ENCODE measurements at regions not wholly inside any gene's neighbourhood (a gene's known extent, or its start where the extent isn't known, plus 50 kb on each side); places are given as distances from the start of the nearest gene placed in this dataset.

DNA sequence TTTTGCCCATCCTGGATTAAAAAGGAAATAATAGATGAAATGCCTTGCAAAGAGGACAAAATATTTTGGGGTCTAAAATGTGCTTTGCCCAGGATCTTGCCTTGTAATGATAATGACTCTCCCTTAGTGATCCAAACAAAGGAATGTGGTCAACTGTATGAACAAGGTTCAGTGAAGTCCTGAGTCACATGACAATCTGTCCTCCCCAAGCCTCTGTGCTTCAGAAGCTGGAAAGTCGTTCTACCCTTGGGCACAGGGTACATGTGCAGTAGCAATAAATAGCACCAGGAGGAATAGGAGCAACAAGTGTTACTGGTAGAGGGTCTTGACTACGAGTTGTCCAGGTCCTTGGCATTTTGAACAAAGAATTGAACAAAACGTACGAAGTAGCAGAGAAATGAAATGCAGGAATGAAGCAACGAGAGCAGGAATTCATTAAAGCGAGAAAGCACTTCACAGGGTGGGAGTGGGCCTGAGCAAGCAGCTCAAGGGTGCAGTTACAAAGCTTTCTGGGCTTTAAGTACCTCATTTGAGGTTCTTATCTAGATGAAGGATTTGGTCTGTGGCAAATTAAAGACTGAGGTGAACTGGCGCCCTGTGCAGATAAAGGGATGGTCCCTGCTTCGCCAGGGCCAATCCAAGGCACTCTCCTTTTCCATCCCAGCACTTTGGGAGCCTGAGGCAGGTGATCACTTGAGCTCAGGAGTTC is 65.8 kb downstream of the RESF1 start:
- peaks cover 7% of the 10 kb centered on the region for H3K4me1 Mint-ChIP-seq (ENCODE audit: low read depth)
- H3K36me3 Mint-ChIP-seq (ENCODE audit: low read depth): no peaks in the 10 kb centered on the region
- no peaks in the 10 kb centered on the region for H3K9me3 Mint-ChIP-seq
- H3K27me3 Mint-ChIP-seq (ENCODE audit: insufficient read depth): peaks cover 8% of the 10 kb centered on the region
- TF ChIP-seq, protein P1, sequence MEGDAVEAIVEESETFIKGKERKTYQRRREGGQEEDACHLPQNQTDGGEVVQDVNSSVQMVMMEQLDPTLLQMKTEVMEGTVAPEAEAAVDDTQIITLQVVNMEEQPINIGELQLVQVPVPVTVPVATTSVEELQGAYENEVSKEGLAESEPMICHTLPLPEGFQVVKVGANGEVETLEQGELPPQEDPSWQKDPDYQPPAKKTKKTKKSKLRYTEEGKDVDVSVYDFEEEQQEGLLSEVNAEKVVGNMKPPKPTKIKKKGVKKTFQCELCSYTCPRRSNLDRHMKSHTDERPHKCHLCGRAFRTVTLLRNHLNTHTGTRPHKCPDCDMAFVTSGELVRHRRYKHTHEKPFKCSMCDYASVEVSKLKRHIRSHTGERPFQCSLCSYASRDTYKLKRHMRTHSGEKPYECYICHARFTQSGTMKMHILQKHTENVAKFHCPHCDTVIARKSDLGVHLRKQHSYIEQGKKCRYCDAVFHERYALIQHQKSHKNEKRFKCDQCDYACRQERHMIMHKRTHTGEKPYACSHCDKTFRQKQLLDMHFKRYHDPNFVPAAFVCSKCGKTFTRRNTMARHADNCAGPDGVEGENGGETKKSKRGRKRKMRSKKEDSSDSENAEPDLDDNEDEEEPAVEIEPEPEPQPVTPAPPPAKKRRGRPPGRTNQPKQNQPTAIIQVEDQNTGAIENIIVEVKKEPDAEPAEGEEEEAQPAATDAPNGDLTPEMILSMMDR (IDR thresholded peaks at IDR 0.05): no peak
- no peak for DNase-seq
- peak overlapping the region; percentile 35; the same call in 1 of the 2 replicates for H3K4me3 Mint-ChIP-seq
- H3K27ac Mint-ChIP-seq: no peak overlapping the region

DNA sequence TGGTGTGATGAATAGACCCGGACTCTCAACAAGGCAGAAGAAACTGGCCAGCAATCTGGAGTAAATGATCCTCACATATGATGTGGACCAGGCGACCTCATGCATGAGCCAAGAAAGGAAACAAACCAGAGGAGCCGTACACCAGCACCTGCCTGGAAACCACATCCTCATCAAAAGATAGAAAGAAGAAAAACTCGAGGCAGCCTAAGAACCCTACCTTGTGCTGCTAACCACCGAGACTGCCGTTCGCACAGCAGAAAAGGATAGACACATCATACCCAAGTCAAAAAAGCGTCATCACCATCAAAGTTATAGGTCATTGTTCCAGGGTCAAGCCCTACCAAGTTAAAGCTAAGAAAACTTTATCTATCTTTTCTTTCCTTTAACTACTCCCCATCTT is 66.7 kb downstream of the RESF1 start:
- peaks cover 7% of the 10 kb centered on the region for H3K4me1 Mint-ChIP-seq (ENCODE audit: low read depth)
- H3K27me3 Mint-ChIP-seq (ENCODE audit: insufficient read depth): peaks cover 8% of the 10 kb centered on the region
- no peaks in the 10 kb centered on the region for H3K9me3 Mint-ChIP-seq
- H3K36me3 Mint-ChIP-seq (ENCODE audit: low read depth): no peaks in the 10 kb centered on the region
- no peak overlapping the region for H3K27ac Mint-ChIP-seq
- TF ChIP-seq, protein P1 (IDR thresholded peaks at IDR 0.05): no peak
- H3K4me3 Mint-ChIP-seq: no peak overlapping the region
- DNase-seq: no peak

DNA sequence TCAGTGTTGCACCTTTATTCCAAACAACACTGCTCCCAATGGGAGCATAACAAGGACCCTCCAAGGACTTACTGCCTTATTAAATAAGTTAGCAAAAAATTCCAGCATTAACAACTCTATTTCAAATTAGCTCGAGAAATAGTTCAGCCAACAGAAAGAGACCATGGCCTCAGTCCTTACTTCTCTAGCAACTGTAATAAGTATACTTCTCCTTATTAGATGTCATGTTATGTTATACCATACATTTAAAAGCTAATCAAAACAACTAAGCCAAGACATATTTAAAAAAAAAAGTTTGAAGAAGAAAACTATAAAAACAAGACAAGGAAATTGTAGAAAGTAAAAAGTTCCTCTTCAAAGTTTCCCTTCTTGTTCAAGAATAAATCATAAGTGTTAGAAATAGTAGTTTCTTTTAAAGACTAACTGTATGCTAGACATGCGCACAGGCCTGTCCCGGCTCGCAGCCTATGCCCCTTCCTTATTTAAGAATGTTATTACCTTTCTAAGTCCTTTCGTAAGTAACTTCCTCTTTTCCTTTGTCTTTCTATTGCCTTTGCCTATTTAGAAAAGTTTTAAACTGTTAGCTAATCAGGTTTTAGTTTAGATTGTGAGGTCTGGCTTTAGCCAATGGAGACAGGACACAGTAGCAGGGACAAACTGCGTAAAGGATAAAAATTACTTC is 68.6 kb downstream of the RESF1 start:
- Mint-ChIP-seq H3K27ac (no peak overlapping the region), H3K4me1 (ENCODE audit: low read depth) (peaks cover 7% of the 10 kb centered on the region), H3K27me3 (ENCODE audit: insufficient read depth) (peaks cover 15% of the 10 kb centered on the region), H3K9me3 (no peaks in the 10 kb centered on the region), H3K4me3 (no peak overlapping the region), H3K36me3 (ENCODE audit: low read depth) (no peaks in the 10 kb centered on the region)
- no peak for DNase-seq
- TF ChIP-seq, protein P1 (IDR thresholded peaks at IDR 0.05): no peak

DNA sequence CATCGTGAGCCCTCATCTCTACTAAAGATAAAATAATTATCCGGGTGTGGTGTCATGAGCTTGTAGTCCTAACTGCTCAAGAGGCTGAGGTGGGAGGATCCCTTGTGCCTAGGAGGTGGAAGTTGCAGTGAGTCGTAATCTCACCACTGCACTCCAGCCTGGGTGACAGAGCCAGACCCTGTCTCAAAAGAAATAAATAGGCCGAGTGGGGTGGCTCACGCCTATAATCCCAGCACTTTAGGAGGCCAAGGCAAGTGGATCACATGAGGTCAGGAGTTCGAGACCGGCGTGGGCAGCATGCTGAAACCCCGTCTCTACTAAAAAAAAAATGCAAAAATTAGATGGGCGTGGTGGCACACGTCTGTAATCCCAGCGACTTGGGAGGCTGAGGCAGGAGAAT is 70.9 kb downstream of the RESF1 start:
- TF ChIP-seq, protein P1 (IDR thresholded peaks at IDR 0.05): no peak
- Mint-ChIP-seq H3K36me3 (ENCODE audit: low read depth) (no peaks in the 10 kb centered on the region), H3K4me1 (ENCODE audit: low read depth) (peaks cover under 1% of the 10 kb centered on the region), H3K27ac (no peak overlapping the region), H3K9me3 (no peaks in the 10 kb centered on the region), H3K4me3 (no peak overlapping the region), H3K27me3 (ENCODE audit: insufficient read depth) (peaks cover 18% of the 10 kb centered on the region)
- DNase-seq: no peak

DNA sequence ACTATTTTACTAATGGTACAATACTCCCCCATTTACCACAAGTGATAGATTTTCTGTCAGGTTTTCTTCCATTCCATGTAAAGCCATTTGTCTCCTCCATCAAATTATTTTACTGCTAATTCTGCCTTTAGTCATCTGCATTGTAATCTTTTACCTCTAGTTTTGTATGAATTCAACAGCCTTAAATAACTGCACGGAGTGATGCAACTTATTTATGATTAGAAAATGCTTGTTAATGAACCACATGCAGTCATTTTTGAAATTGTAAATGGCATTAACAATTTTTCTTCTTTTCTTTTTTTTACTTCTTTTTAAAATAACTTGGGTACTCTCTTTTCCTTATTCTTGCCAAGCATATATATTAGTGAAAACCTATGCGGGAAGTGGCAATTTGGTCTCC is 71.5 kb downstream of the RESF1 start:
- Mint-ChIP-seq H3K9me3 (no peaks in the 10 kb centered on the region), H3K4me3 (no peak overlapping the region), H3K36me3 (ENCODE audit: low read depth) (no peaks in the 10 kb centered on the region), H3K27me3 (ENCODE audit: insufficient read depth) (peaks cover 18% of the 10 kb centered on the region), H3K4me1 (ENCODE audit: low read depth) (no peaks in the 10 kb centered on the region), H3K27ac (no peak overlapping the region)
- DNase-seq: no peak
- TF ChIP-seq, protein P1 (IDR thresholded peaks at IDR 0.05): no peak

Data from HFFc6 (cell line).